Body of pancreas (tissue), 4 donors: ENCODE measurements at regions not wholly inside any gene's neighbourhood (a gene's known extent, or its start where the extent isn't known, plus 50 kb on each side); places are given as distances from the start of the nearest gene placed in this dataset.

Experiments
- POLR2A ChIP-seq, 3 donors: fragments of 450-650 bp; IDR thresholded peaks; one replicate each; pipeline ENCODE4 v1.6.1; 2016; ENCODE audit warnings: antibody characterized with exemption in 3 of 3, mild to moderate bottlenecking in 2 of 3
- TF ChIP-seq, protein P1 (sequence below), 7 experiments: fragments of 450-650 bp in 4 of 7; fragments of 200-600 bp in 3 of 7; sonication (generic) in 3 of 7; IDR thresholded peaks; one replicate each; pipeline ENCODE4 v1.5.1; 2016 to 2019; ENCODE audit warnings: antibody characterized with exemption in 7 of 7

DNA sequence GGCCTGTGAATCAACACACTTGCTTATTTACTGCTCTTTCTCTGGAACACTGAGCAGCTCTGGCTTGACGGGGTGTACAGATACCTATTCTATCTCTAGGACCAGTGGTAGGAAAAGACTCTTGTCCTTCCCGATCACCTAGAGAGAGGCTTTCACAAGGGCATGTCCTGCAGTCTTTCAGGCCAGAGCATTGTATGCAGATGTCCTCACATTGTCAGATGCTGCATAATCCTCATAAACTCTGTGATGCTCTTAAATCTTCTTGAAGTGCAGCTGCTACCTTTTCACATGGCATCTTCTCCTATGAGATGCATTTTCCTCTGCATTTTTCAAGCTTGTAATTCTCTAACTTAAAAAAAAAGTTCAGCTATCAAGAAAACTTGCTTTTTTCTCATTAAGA is 369.4 kb downstream of the OLFM4 start:
- TF ChIP-seq, protein P1, sequence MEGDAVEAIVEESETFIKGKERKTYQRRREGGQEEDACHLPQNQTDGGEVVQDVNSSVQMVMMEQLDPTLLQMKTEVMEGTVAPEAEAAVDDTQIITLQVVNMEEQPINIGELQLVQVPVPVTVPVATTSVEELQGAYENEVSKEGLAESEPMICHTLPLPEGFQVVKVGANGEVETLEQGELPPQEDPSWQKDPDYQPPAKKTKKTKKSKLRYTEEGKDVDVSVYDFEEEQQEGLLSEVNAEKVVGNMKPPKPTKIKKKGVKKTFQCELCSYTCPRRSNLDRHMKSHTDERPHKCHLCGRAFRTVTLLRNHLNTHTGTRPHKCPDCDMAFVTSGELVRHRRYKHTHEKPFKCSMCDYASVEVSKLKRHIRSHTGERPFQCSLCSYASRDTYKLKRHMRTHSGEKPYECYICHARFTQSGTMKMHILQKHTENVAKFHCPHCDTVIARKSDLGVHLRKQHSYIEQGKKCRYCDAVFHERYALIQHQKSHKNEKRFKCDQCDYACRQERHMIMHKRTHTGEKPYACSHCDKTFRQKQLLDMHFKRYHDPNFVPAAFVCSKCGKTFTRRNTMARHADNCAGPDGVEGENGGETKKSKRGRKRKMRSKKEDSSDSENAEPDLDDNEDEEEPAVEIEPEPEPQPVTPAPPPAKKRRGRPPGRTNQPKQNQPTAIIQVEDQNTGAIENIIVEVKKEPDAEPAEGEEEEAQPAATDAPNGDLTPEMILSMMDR (IDR thresholded peaks at IDR 0.05) = no peak
- no peak for TF ChIP-seq POLR2A (IDR thresholded peaks at IDR 0.05)
